GM23248 (cell line): ENCODE measurements at regions not wholly inside any gene's neighbourhood (a gene's known extent, or its start where the extent isn't known, plus 50 kb on each side); places are given as distances from the start of the nearest gene placed in this dataset.
A peak's percentile ranks its signal among the peaks of the same experiment; 100 is the strongest.

Source experiments
- DNase-seq: peaks from one replicate; pipeline ENCODE4 v3.0.0-alpha.2; 2015
- H2AFZ ChIP-seq: fragments of 200-600 bp; sonication (generic); 2 replicates; pipeline ENCODE4 v1.6.1; 2016; ENCODE audit warnings: antibody characterized with exemption
- H3F3A ChIP-seq: fragments of 200-600 bp; sonication (generic); 2 replicates; pipeline ENCODE4 v1.6.1; 2016; ENCODE audit warnings: mild to moderate bottlenecking, antibody characterized with exemption, mixed run types; ENCODE audit not compliant: insufficient read depth
- H3K27ac ChIP-seq: fragments of 200-600 bp; sonication (generic); 2 replicates; pipeline ENCODE4 v1.5.1; 2016; ENCODE audit warnings: mild to moderate bottlenecking
- H3K27me3 ChIP-seq: fragments of 200-600 bp; sonication (generic); replicated peaks from 2 replicates; pipeline ENCODE4 v1.6.1; 2016; ENCODE audit warnings: mild to moderate bottlenecking; ENCODE audit not compliant: insufficient read depth
- H3K36me3 ChIP-seq: fragments of 200-600 bp; sonication (generic); 2 replicates; pipeline ENCODE4 v1.6.1; 2016; ENCODE audit warnings: low read depth, mild to moderate bottlenecking
- H3K4me1 ChIP-seq: fragments of 200-600 bp; sonication (generic); 2 replicates; pipeline ENCODE4 v1.6.1; 2016; ENCODE audit warnings: mild to moderate bottlenecking; ENCODE audit not compliant: insufficient read depth
- H3K4me2 ChIP-seq: fragments of 200-600 bp; sonication (generic); one replicate; pipeline ENCODE4 v1.6.1; 2016; ENCODE audit warnings: mild to moderate bottlenecking; ENCODE audit not compliant: unreplicated experiment
- H3K4me3 ChIP-seq: fragments of 200-600 bp; sonication (generic); 2 replicates; pipeline ENCODE4 v1.5.1; 2016; ENCODE audit warnings: mild to moderate bottlenecking
- H3K79me2 ChIP-seq: fragments of 200-600 bp; sonication (generic); 2 replicates; pipeline ENCODE4 v1.6.1; 2016; ENCODE audit warnings: mild to moderate bottlenecking; ENCODE audit not compliant: insufficient read depth
- H3K9ac ChIP-seq: fragments of 200-600 bp; sonication (generic); 2 replicates; pipeline ENCODE4 v1.6.1; 2016; ENCODE audit warnings: mild to moderate bottlenecking
- H3K9me2 ChIP-seq: fragments of 200-600 bp; sonication (generic); 2 replicates; pipeline ENCODE4 v1.6.1; 2016; ENCODE audit warnings: mixed run types, mild to moderate bottlenecking, moderate library complexity; ENCODE audit not compliant: insufficient read depth
- H3K9me3 ChIP-seq: fragments of 200-600 bp; sonication (generic); one replicate; pipeline ENCODE4 v1.6.1; 2017; ENCODE audit warnings: low read depth
- H4K20me1 ChIP-seq: fragments of 200-600 bp; sonication (generic); 2 replicates; pipeline ENCODE4 v1.6.0; 2016; ENCODE audit not compliant: insufficient read depth
- EZH2 ChIP-seq: fragments of 200-600 bp; sonication (generic); IDR thresholded peaks from 2 replicates; pipeline ENCODE4 v1.6.1; 2018; ENCODE audit warnings: antibody characterized with exemption, mild to moderate bottlenecking; ENCODE audit not compliant: insufficient read depth, poor library complexity, severe bottlenecking
- EZH2phosphoT487 ChIP-seq: fragments of 200-600 bp; sonication (generic); IDR thresholded peaks from 2 replicates; pipeline ENCODE4 v1.6.1; 2018; ENCODE audit warnings: antibody characterized with exemption, moderate library complexity, mild to moderate bottlenecking, low read depth; ENCODE audit not compliant: insufficient read depth
- WGBS, 2 experiments: methylation state at CpG; one replicate each; pipeline ENCODE4 v1.1.6; 2015 to 2017; ENCODE audit warnings: low lambda C conversion rate in 2 of 2, low coverage in 1 of 2; ENCODE audit errors: missing lambda C conversion rate in 2 of 2; 5-methylcytosine and 5-hydroxymethylcytosine counted together
- in situ Hi-C: fragments of 300-500 bp; cut with MboI; formaldehyde crosslinking; loops from 2 replicates; pipeline ENCODE4 v1.15.0; 2020

- no peaks in the 10 kb centered on the region for H3K36me3 ChIP-seq
- H3K9me3 ChIP-seq = no peaks in the 10 kb centered on the region
- in situ Hi-C loops = no loop called here
- H3K79me2 ChIP-seq = no peaks in the 10 kb centered on the region
- no peaks in the 10 kb centered on the region for H3K27me3 ChIP-seq
- H2AFZ ChIP-seq = no peak overlapping the region
- H4K20me1 ChIP-seq = no peaks in the 10 kb centered on the region
- WGBS, 2 experiments = 81 to 87% methylated on average over 8 of the region's 8 CpGs
- H3K27ac ChIP-seq = no peak overlapping the region
- H3K4me2 ChIP-seq = no peak overlapping the region
- no peak overlapping the region for H3K9ac ChIP-seq
- H3K9me2 ChIP-seq = no peaks in the 10 kb centered on the region
- peaks cover 9% of the 10 kb centered on the region; the same call in 1 of the 2 replicates for H3F3A ChIP-seq
- peaks cover 16% of the 10 kb centered on the region for H3K4me1 ChIP-seq
- no peak for TF ChIP-seq EZH2
- no peak for TF ChIP-seq EZH2phosphoT487
- no peak overlapping the region for H3K4me3 ChIP-seq
- DNase-seq = no peak
Measured at GRCh38 chr2:9705196-9705595, 74.4 kb upstream of the YWHAQ start.

GRCh38 chr2:9707008-9707407, 76.2 kb upstream of the YWHAQ start:
- no peaks in the 10 kb centered on the region for H3K79me2 ChIP-seq
- no peak overlapping the region for H3K4me2 ChIP-seq
- DNase-seq = no peak
- 78 to 81% methylated on average over 6 of the region's 6 CpGs for WGBS, 2 experiments
- TF ChIP-seq EZH2 = no peak
- no peak for TF ChIP-seq EZH2phosphoT487
- no peak overlapping the region for H3K9ac ChIP-seq
- H3K4me3 ChIP-seq = no peak overlapping the region
- H3K9me3 ChIP-seq = no peaks in the 10 kb centered on the region
- H3K27me3 ChIP-seq = no peaks in the 10 kb centered on the region
- H3K27ac ChIP-seq = no peak overlapping the region
- H4K20me1 ChIP-seq = no peaks in the 10 kb centered on the region
- H3K36me3 ChIP-seq = no peaks in the 10 kb centered on the region
- peaks cover 8% of the 10 kb centered on the region; the same call in 1 of the 2 replicates for H3F3A ChIP-seq
- in situ Hi-C loops = no loop called here
- no peaks in the 10 kb centered on the region for H3K9me2 ChIP-seq
- peaks cover 16% of the 10 kb centered on the region for H3K4me1 ChIP-seq
- H2AFZ ChIP-seq = no peak overlapping the region

- in situ Hi-C loops = no loop called here
- Histone ChIP-seq H3K27me3 (no peaks in the 10 kb centered on the region), H3K9me3 (no peaks in the 10 kb centered on the region), H2AFZ (no peak overlapping the region), H3K27ac (no peak overlapping the region), H3K79me2 (no peaks in the 10 kb centered on the region), H4K20me1 (no peaks in the 10 kb centered on the region), H3K9ac (no peak overlapping the region), H3K4me2 (no peak overlapping the region), H3K4me1 (peaks cover 12% of the 10 kb centered on the region), H3F3A (peaks cover 1% of the 10 kb centered on the region; the same call in 1 of the 2 replicates), H3K9me2 (no peaks in the 10 kb centered on the region), H3K4me3 (no peak overlapping the region), H3K36me3 (no peaks in the 10 kb centered on the region)
- TF ChIP-seq EZH2 = no peak
- TF ChIP-seq EZH2phosphoT487 = no peak
- WGBS, 2 experiments = 72 to 78% methylated on average over 10 of the region's 10 CpGs
- no peak for DNase-seq
Measured at GRCh38 chr2:9707611-9708160, 76.9 kb upstream of the YWHAQ start.

GRCh38 chr2:9708683-9709538, 78.1 kb upstream of the YWHAQ start:
- Histone ChIP-seq H2AFZ (no peak overlapping the region), H3K4me1 (peaks cover 3% of the 10 kb centered on the region), H3K27ac (no peak overlapping the region), H3K36me3 (no peaks in the 10 kb centered on the region), H3F3A (no peaks in the 10 kb centered on the region), H3K9me3 (no peaks in the 10 kb centered on the region), H3K4me2 (no peak overlapping the region), H3K9me2 (no peaks in the 10 kb centered on the region), H3K79me2 (no peaks in the 10 kb centered on the region), H3K4me3 (no peak overlapping the region), H3K27me3 (no peaks in the 10 kb centered on the region), H3K9ac (no peak overlapping the region), H4K20me1 (no peaks in the 10 kb centered on the region)
- in situ Hi-C loops = no loop called here
- TF ChIP-seq EZH2phosphoT487 (no peak), EZH2 (no peak)
- whole genome bisulfite sequencing, 2 experiments = 85 to 87% methylated on average over 14 to 15 of the region's 15 CpGs
- peak; percentile 26 for DNase-seq
